Heart left ventricle (tissue), 16 donors: ENCODE measurements at regions not wholly inside any gene's neighbourhood (a gene's known extent, or its start where the extent isn't known, plus 50 kb on each side); places are given as distances from the start of the nearest gene placed in this dataset.

ENCODE experiments used
- ATAC-seq, 4 donors: fragments of 200-7000 bp; cut with Tn5 transposase; one replicate each; pipeline ENCODE4 v1.9.1; 2020 to 2022; ENCODE audit warnings: moderate library complexity in 4 of 4, mild to moderate bottlenecking in 3 of 4, moderate number of reproducible peaks in 1 of 4
- DNase-seq, 5 donors: peaks; one replicate each; pipeline ENCODE4 v3.0.0-alpha.2; 2020
- H3K27ac ChIP-seq, 12 donors: fragments of 200-600 bp; sonication (generic) in 4 of 12; one replicate each; pipeline versions ENCODE4 v1.5.0 to v1.8.0; 2016 to 2022; ENCODE audit warnings: mild to moderate bottlenecking in 2 of 12
- H3K27me3 ChIP-seq, 9 donors: fragments of 200-600 bp; sonication (generic) in 2 of 9; one replicate each; pipeline versions ENCODE4 v1.5.1 to v1.8.0; 2016 to 2022; ENCODE audit warnings: mild to moderate bottlenecking in 3 of 9
- H3K36me3 ChIP-seq, 9 donors: fragments of 200-600 bp; sonication (generic) in 2 of 9; one replicate each; pipeline versions ENCODE4 v1.5.0 to v1.8.0; 2018 to 2022; ENCODE audit warnings: mild to moderate bottlenecking in 2 of 9
- H3K4me1 ChIP-seq, 12 donors: fragments of 200-600 bp; sonication (generic) in 4 of 12; one replicate each; pipeline versions ENCODE4 v1.5.0 to v1.8.0; 2016 to 2022; ENCODE audit warnings: mild to moderate bottlenecking in 3 of 12
- H3K4me3 ChIP-seq, 12 donors: fragments of 200-600 bp; sonication (generic) in 4 of 12; one replicate each; pipeline versions ENCODE4 v1.5.0 to v1.8.0; 2017 to 2022; ENCODE audit warnings: mild to moderate bottlenecking in 9 of 12, moderate library complexity in 4 of 12
- H3K9me3 ChIP-seq, 12 donors: fragments of 200-600 bp; sonication (generic) in 4 of 12; one replicate each; pipeline versions ENCODE4 v1.5.0 to v1.8.0; 2016 to 2022; ENCODE audit warnings: mild to moderate bottlenecking in 1 of 12
- POLR2A ChIP-seq, 2 donors: fragments of 450-650 bp; IDR thresholded peaks; one replicate each; pipeline ENCODE4 v1.6.1; 2017; ENCODE audit warnings: antibody characterized with exemption in 2 of 2, mild to moderate bottlenecking in 2 of 2, moderate library complexity in 2 of 2
- WGBS, 4 donors: extraction: QIAGEN DNeasy Blood & Tissue Kit in 2 of 4; methylation state at CpG; one replicate each; pipeline versions ENCODE4 v1.1.5 to v1.1.7; 2013 to 2018; 5-methylcytosine and 5-hydroxymethylcytosine counted together
- intact Hi-C, 10 donors: fragments of 100-400 bp; cut with DNase I; formaldehyde crosslinking; loops; one replicate each; pipeline versions ENCODE4 v1.11.1 to v1.14.2; 2022
- TF ChIP-seq, protein P1 (sequence below), 12 donors: fragments of 200-600 bp; sonication (generic) in 4 of 12; IDR thresholded peaks; one replicate each; pipeline versions ENCODE4 v1.5.0 to v1.8.0; 2018 to 2022; ENCODE audit warnings: antibody characterized with exemption in 12 of 12, mild to moderate bottlenecking in 5 of 12
- donor health status: ischemic (EF 13 %, LVEDD 7.1; RV severe dilation, severe dysfunction).
- donor health status: healthy with polysubstance abuse.
- donor health status: DM: no; HTN: yes; CAD: no.
- donor health status: DM: no; HTN: no; CAD: no.
- donor health status: ischemic (EF 25% LVEDD 6.9; RV normal size, moderate dysfunction).
- donor health status: ischemic (EF 25% LVEDD 5.7; RV mildly dilated, moderate dysfunction).
- donor health status: healthy.
- donor health status: DM: yes; HTN: yes; CAD: no.
- donor health status: ischemic (EF 35%, LVEDD 5.7; RV mildly dilated, moderate dysfunction).
- donor health status: nonischemic (EF 11% LVEDD 7.7; RV severe dilation, severe dysfunction).
- donor health status: DM: yes; HTN: yes; CAD: no.
- donor health status: PGD.
- donor health status: ischemic (EF 29% LVEDD 5.4; RV normal size, mild dysfunction).
- donor health status: nonischemic (EF 23%, LVEDD 6.1; RV moderate dilation, normal function).

DNA sequence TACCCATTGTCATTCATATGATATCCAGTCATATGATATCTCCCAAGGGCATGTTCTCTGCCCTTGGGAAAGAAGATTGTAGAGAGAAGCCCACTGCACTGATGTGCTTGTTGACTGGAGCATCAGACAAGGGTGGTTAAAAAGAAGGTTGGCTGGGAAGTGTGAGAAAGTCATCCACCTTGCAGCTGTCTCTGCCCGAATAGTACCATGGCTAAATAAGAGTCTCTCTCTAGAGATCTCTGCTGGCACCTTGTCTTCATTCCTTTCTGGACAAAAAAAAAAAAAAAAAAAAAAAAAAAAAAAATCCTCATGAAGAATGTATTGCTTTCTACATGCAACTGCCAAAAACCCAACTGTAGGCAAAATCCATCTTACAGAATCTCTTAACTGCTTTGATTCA is 349.7 kb upstream of the ESRRG start:
- peaks cover 0 to 8% (median 0%) of the 10 kb centered on the region in 12 donors for H3K4me1 ChIP-seq
- H3K36me3 ChIP-seq: no peaks in the 10 kb centered on the region
- ATAC-seq (no peak), DNase-seq (no peak)
- no peak for TF ChIP-seq POLR2A (IDR thresholded peaks at IDR 0.05)
- TF ChIP-seq, protein P1, sequence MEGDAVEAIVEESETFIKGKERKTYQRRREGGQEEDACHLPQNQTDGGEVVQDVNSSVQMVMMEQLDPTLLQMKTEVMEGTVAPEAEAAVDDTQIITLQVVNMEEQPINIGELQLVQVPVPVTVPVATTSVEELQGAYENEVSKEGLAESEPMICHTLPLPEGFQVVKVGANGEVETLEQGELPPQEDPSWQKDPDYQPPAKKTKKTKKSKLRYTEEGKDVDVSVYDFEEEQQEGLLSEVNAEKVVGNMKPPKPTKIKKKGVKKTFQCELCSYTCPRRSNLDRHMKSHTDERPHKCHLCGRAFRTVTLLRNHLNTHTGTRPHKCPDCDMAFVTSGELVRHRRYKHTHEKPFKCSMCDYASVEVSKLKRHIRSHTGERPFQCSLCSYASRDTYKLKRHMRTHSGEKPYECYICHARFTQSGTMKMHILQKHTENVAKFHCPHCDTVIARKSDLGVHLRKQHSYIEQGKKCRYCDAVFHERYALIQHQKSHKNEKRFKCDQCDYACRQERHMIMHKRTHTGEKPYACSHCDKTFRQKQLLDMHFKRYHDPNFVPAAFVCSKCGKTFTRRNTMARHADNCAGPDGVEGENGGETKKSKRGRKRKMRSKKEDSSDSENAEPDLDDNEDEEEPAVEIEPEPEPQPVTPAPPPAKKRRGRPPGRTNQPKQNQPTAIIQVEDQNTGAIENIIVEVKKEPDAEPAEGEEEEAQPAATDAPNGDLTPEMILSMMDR (IDR thresholded peaks at IDR 0.05): no peak
- intact Hi-C loops: loop anchor here in 1 of 10 donors (10.0 kb wide), 1 partner anchor 258 kb away; no protein-coding TSS in a partner anchor
- H3K4me3 ChIP-seq: no peak overlapping the region
- H3K27me3 ChIP-seq: no peaks in the 10 kb centered on the region
- no peak overlapping the region for H3K27ac ChIP-seq
- WGBS, 4 donors: 35 to 51% (median 38%) methylated on average over 1 of the region's 1 CpG
- H3K9me3 ChIP-seq: no peaks in the 10 kb centered on the region

DNA sequence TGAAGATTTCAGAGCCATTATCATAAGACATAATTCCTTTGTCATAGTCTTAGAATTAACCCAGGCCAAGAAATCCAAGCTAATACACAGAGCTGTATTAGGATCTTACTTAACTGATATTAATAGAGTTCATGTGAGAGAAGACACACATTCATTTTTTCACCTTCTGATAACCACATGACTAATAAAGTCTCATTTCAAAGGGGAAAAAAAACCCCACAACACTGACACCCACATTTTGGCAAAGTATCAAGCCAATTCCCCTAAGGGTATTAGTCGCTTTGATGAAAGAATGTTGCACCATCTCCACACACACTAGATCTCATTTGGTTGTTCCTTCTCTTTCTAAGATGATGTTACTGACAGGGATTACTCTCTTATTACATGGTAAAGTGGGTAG is 344.4 kb upstream of the ESRRG start:
- ATAC-seq (no peak), DNase-seq (no peak)
- intact Hi-C loops: no loop called here
- Histone ChIP-seq H3K4me3 (no peak overlapping the region), H3K27me3 (no peaks in the 10 kb centered on the region), H3K9me3 (no peaks in the 10 kb centered on the region), H3K4me1 (peaks cover 0 to 9% (median 0%) of the 10 kb centered on the region in 12 donors), H3K36me3 (no peaks in the 10 kb centered on the region), H3K27ac (no peak overlapping the region)
- WGBS, 4 donors: 81 to 96% (median 83%) methylated on average over 1 of the region's 1 CpG
- no peak for TF ChIP-seq POLR2A (IDR thresholded peaks at IDR 0.05)
- TF ChIP-seq, protein P1 (IDR thresholded peaks at IDR 0.05): no peak

DNA sequence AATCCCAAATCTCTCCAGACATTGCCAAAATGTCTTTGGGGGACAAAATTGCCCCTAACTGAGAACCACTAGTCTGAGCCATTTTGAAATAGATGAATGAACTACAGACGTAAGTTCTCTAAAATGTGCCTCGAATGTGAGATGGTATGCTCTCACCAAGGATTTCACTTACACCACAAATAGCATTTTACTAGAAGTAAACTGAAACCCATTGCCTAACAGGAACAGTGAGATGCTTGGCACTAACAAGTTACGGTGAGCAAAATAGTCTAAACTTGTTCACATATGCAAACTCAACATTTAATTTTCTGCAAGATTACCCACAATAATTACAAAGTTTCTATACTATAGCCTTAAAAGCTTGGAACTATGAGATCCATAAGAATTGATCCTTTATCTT is 343.6 kb upstream of the ESRRG start:
- intact Hi-C loops: no loop called here
- Histone ChIP-seq H3K4me3 (no peak overlapping the region), H3K27me3 (no peaks in the 10 kb centered on the region), H3K4me1 (peaks cover 0 to 15% (median 0%) of the 10 kb centered on the region in 12 donors), H3K36me3 (no peaks in the 10 kb centered on the region), H3K27ac (no peak overlapping the region), H3K9me3 (no peaks in the 10 kb centered on the region)
- ATAC-seq (no peak), DNase-seq (no peak)
- WGBS, 4 donors: 73 to 84% (median 78%) methylated on average over 3 of the region's 3 CpGs
- TF ChIP-seq POLR2A (IDR thresholded peaks at IDR 0.05): no peak
- TF ChIP-seq, protein P1 (IDR thresholded peaks at IDR 0.05): no peak

DNA sequence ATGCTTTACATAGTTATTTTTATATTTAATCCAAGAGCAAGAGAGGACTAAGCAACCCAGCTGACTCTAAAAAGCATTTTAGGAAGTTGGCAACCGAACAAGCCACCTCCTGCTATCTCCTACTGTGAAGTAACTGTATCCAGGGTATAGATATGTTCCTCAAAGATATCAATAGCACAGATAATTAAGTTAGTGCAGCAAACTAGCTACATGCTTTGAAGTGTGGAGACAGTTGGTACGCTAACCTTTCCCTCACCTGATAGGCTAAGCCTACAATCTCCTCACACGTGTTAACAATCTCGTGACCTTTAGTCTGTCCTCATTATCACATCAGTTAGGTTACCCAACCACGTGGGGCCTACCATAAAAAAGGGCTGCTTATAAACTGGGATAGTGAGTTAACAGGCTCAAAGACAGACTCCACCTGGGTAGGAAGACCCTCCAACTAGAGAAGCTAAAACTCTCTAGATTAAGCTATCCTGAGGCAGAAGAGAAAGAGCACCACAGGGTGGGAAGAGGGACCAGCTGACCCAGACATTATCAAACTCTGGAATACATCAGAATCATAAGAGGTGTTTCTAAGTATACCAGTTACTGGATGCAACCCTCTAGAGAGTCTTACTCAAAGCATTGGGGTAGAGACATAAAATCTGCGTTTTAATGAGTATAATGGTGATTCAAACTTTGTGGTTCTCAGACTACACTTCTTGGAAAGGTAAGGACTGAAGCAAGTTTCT is 340.1 kb upstream of the ESRRG start:
- DNase-seq (no peak), ATAC-seq (peak; percentile 68 to 83 (median 78))
- H3K36me3 ChIP-seq: no peaks in the 10 kb centered on the region
- H3K27ac ChIP-seq: peak overlapping the region in 8 of 12 donors; percentile 7 to 73 (median 45)
- H3K9me3 ChIP-seq: no peaks in the 10 kb centered on the region
- 31 to 33% (median 32%) methylated on average over 6 of the region's 6 CpGs for WGBS, 4 donors
- peaks cover 0 to 20% (median 0%) of the 10 kb centered on the region in 12 donors for H3K4me1 ChIP-seq
- TF ChIP-seq, protein P1 (IDR thresholded peaks at IDR 0.05): no peak
- no peak for TF ChIP-seq POLR2A (IDR thresholded peaks at IDR 0.05)
- H3K4me3 ChIP-seq: no peak overlapping the region
- intact Hi-C loops: no loop called here
- H3K27me3 ChIP-seq: no peaks in the 10 kb centered on the region
